Cardiac fibroblast (primary cell): ENCODE measurements at regions not wholly inside any gene's neighbourhood (a gene's known extent, or its start where the extent isn't known, plus 50 kb on each side); places are given as distances from the start of the nearest gene placed in this dataset.
A peak's percentile ranks its signal among the peaks of the same experiment; 100 is the strongest.

Source experiments
- DNase-seq, 2 donors: peaks; one replicate each; pipeline versions ENCODE4 v3.0.0 to v3.0.0-alpha.2; 2010; ENCODE audit warnings: low read depth in 2 of 2
- H3K4me3 ChIP-seq, 2 donors: replicated peaks in 1 of 2; 1 replicate in 1 of 2; 2 replicates in 1 of 2; pipeline ENCODE4 v1.5.1; 2011; ENCODE audit warnings: low read depth in 2 of 2, low read length in 2 of 2, mild to moderate bottlenecking in 2 of 2, moderate library complexity in 1 of 2
- TF ChIP-seq, protein P1 (sequence below): IDR thresholded peaks from one replicate; pipeline ENCODE4 v1.5.1; 2011; ENCODE audit warnings: low read depth, mild to moderate bottlenecking, low read length, inconsistent platforms

DNA sequence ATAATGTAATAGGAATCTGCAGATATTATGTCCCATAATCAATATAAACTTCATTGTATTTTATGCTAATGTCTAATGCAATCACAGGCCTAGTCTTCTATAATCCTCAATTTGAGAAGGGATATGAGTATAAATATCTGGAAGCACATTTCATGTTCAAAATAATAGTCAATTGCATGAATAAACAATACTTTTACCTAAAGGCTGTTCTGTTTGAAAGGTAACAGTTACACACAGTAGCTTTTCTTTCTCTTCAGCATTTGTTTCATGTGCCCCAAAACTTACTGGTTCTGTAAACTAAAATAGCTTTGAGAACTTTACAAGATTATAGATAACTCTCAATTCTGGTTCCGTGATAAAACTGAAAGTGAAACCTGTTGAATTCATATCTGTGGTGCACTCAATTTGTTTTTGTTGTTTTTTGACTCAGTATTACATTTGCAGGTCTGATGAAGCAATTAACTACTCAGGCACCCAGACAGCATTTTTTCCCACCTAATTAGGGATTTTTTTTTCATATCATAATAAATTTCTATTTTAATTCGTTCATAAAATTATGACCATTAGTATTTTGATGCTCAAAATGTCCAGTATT is 1193.8 kb downstream of the SLITRK1 start:
- DNase-seq: peak; percentile 13 to 23
- TF ChIP-seq, protein P1, sequence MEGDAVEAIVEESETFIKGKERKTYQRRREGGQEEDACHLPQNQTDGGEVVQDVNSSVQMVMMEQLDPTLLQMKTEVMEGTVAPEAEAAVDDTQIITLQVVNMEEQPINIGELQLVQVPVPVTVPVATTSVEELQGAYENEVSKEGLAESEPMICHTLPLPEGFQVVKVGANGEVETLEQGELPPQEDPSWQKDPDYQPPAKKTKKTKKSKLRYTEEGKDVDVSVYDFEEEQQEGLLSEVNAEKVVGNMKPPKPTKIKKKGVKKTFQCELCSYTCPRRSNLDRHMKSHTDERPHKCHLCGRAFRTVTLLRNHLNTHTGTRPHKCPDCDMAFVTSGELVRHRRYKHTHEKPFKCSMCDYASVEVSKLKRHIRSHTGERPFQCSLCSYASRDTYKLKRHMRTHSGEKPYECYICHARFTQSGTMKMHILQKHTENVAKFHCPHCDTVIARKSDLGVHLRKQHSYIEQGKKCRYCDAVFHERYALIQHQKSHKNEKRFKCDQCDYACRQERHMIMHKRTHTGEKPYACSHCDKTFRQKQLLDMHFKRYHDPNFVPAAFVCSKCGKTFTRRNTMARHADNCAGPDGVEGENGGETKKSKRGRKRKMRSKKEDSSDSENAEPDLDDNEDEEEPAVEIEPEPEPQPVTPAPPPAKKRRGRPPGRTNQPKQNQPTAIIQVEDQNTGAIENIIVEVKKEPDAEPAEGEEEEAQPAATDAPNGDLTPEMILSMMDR: no peak
- peak overlapping the region; percentile 2 to 19 for H3K4me3 ChIP-seq

DNA sequence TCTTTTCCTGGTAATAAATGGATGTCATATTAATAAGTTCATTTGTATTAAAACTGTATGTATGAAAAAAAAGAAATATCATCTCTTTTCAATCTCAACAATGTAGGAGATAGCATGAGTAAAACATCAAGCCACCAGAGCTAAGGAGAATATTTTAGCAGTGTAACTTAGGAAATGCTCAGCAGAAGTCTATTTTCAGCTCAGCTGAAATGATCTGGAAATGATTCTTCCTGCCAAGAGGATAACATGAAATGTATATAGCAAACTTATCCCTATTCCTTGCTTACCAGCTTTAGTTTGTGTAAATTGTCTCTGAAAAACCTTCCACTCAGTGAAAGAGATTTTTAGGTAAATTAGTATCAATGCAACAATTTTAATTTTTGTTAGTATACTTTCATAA is 1194.4 kb downstream of the SLITRK1 start:
- no peak overlapping the region for H3K4me3 ChIP-seq
- TF ChIP-seq, protein P1: no peak
- DNase-seq: peak in 1 of 2 donors; percentile 0

DNA sequence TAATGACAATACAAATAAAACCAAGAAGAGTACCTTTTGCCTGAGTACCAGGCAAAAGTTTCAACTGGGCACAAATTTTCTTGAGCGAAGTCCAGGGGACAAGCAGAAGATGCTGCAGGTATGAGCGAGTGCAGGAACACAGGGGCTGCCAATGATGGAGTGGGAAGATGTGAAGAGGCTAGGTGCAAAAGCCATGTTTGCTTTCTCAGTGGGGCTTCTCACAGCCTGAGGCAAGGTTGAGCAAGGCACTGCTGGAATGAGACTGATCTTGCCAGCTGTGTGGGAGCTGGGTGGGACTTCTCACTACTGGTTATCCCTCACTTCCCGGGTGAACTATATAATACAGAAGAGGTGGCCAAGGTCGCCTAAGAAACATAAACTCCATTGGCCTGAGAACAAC is 1200.7 kb downstream of the SLITRK1 start:
- TF ChIP-seq, protein P1: no peak
- no peak for DNase-seq
- H3K4me3 ChIP-seq: no peak overlapping the region

DNA sequence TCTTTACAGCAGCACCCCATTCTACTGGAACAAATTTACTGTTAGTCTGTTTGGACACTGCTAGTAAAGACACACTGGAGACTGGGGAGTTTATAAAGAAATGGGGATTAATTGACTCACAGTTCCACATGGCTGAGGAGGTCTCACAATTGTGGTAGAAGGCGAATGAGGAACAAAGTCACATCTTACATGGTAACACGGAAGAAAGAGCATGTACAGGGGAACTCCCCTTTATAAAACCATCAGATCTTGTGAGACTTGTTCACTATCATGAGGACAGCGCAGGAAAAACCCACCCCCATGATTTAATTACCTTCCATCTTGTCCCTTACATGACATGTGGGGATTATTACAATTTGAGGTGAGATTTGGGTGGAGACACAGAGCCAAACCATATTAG is 1204.2 kb downstream of the SLITRK1 start:
- H3K4me3 ChIP-seq: no peak overlapping the region
- no peak for DNase-seq
- TF ChIP-seq, protein P1: no peak

DNA sequence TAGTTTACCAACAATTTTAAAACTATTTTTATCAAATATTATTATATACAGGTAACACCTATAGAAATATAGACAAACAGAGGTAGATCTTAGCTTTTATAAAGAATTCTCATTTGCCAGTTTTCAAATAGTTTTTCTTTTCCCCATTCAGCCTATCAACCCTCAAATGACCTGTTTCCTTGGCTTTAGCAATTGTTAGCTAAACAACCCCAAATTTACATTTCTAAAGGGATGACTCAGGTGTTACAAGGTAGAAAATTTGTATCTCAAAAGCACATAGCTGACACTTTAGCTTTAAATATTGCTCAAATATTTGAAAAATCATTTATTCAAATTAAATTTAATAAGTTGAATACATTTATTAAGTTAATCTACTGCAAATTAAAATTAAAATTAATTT is 1207.2 kb downstream of the SLITRK1 start:
- no peak overlapping the region for H3K4me3 ChIP-seq
- TF ChIP-seq, protein P1: no peak
- DNase-seq: no peak

DNA sequence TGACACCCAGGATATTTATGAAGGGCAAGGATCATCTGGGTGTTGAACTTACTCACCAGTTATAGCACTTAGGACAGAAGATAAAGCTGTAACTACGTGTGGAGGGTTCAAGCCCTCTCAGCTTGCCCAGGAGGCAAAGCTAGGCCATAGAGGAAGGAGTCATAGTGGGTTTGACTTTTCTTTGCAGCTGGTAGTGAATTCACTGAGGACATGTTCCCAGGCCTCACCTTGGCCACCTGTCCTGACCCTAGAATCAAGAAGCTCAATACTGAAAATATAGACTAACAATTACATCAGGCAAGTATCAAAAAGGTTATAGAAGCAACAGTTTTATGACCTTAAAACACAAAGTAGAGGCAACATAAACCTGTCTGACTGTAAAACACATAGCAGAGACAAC is 1207.7 kb downstream of the SLITRK1 start:
- no peak overlapping the region for H3K4me3 ChIP-seq
- DNase-seq: no peak
- TF ChIP-seq, protein P1: no peak

DNA sequence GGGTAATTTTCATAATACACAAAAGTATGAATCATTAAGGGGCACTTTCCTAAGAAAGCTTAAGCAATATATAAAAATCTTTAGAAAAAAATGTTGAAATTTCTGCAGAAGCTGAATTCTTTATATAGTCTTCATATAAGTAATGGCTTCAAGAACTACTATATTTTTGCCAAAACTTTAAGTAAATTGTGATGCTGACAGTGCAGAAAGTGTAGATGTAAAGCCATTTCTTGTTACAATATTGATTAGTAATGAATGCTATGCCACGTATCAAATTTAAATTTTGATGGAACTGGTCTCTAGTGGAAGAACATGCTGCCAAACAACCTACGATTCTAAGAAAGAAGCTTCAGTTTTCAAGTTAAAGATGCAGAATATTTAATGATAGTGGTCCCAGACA is 1210.0 kb downstream of the SLITRK1 start:
- TF ChIP-seq, protein P1: no peak
- no peak overlapping the region for H3K4me3 ChIP-seq
- no peak for DNase-seq
